ENCODE measurements at regions not wholly inside any gene's neighbourhood (a gene's known extent, or its start where the extent isn't known, plus 50 kb on each side); places are given as distances from the start of the nearest gene placed in this dataset.

DNA sequence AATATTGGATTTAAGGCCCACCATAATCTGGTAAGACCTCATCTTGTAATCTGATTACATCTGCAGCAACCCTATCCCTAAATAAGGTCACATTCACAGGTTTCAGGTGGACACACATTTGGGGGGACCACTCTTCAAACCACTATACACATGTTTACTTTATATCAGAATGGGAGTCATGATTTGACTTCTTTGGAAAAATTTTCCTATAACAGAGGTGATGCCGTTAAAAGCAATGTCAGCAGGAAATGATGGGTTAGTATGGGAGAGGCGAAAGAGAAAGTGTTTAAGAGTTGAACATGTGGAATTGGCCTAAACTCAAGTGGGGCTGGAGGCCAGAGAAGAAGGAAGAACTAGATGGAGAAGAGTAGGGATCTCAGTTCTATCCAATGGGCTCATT, 281.7 kb upstream of the ERCC4 start:
- TF ChIP-seq, protein P1, sequence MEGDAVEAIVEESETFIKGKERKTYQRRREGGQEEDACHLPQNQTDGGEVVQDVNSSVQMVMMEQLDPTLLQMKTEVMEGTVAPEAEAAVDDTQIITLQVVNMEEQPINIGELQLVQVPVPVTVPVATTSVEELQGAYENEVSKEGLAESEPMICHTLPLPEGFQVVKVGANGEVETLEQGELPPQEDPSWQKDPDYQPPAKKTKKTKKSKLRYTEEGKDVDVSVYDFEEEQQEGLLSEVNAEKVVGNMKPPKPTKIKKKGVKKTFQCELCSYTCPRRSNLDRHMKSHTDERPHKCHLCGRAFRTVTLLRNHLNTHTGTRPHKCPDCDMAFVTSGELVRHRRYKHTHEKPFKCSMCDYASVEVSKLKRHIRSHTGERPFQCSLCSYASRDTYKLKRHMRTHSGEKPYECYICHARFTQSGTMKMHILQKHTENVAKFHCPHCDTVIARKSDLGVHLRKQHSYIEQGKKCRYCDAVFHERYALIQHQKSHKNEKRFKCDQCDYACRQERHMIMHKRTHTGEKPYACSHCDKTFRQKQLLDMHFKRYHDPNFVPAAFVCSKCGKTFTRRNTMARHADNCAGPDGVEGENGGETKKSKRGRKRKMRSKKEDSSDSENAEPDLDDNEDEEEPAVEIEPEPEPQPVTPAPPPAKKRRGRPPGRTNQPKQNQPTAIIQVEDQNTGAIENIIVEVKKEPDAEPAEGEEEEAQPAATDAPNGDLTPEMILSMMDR (IDR thresholded peaks at IDR 0.05) = no peak
- TF ChIP-seq POLR2A (IDR thresholded peaks at IDR 0.05) = no peak
